NB4 (cell line): ENCODE measurements at regions not wholly inside any gene's neighbourhood (a gene's known extent, or its start where the extent isn't known, plus 50 kb on each side); places are given as distances from the start of the nearest gene placed in this dataset.

Experiments
- CTCF ChIP-seq: IDR thresholded peaks from one replicate; pipeline ENCODE4 v1.5.1; 2012; ENCODE audit warnings: low read depth, low read length
- POLR2A ChIP-seq: IDR thresholded peaks from 2 replicates; pipeline ENCODE4 v1.6.1; 2011; ENCODE audit warnings: mild to moderate bottlenecking; ENCODE audit not compliant: insufficient read length; ENCODE audit errors: extremely low read depth

- TF ChIP-seq CTCF: no peak
- TF ChIP-seq POLR2A: no peak
Observed at GRCh38 chr16:87074641-87075318, 242.4 kb downstream of the C16orf95 start.
